B cell (primary cell): ENCODE measurements at regions not wholly inside any gene's neighbourhood (a gene's known extent, or its start where the extent isn't known, plus 50 kb on each side); places are given as distances from the start of the nearest gene placed in this dataset.

Source experiments
- ATAC-seq: fragments of 200-7000 bp; cut with Tn5 transposase; one replicate; pipeline ENCODE4 v1.10.0; 2021; ENCODE audit warnings: low read depth, mild to moderate bottlenecking, moderate number of reproducible peaks, moderate library complexity
- CTCF ChIA-PET: fragments of 350-600 bp; sonication (Branson Sonifier 250); formaldehyde crosslinking; loops from one replicate; lab custom pipeline; 2021; ENCODE audit warnings: antibody characterized with exemption, inconsistent platforms; lab: Charles Lee
- POLR2A ChIA-PET: fragments of 350-600 bp; sonication (Branson Sonifier 250); formaldehyde crosslinking; loops from one replicate; lab custom pipeline; 2021; ENCODE audit warnings: antibody characterized with exemption; lab: Charles Lee
- DNase-seq: peaks from one replicate; pipeline ENCODE4 v3.0.0; 2013
- H2AFZ ChIP-seq: 2 replicates; pipeline ENCODE4 v1.6.1; 2012; ENCODE audit warnings: mild to moderate bottlenecking, low read depth, low read length; ENCODE audit not compliant: insufficient read depth, poor library complexity, severe bottlenecking
- H3K27ac ChIP-seq, 2 donors: 1 replicate in 1 of 2; 2 replicates in 1 of 2; pipeline ENCODE4 v1.5.1; 2012 to 2013; ENCODE audit warnings: low read length in 2 of 2, mild to moderate bottlenecking in 2 of 2, moderate library complexity in 1 of 2
- H3K27me3 ChIP-seq, 4 experiments: fragments of 200-600 bp in 1 of 4; sonication (generic) in 1 of 4; replicated peaks in 1 of 4; 1 replicate in 2 of 4; 2 replicates in 2 of 4; pipeline versions ENCODE4 v1.6.1 to v1.7.0; 2013 to 2016; ENCODE audit warnings: low read length in 3 of 4, mild to moderate bottlenecking in 2 of 4, mixed read lengths in 1 of 4, moderate library complexity in 1 of 4; ENCODE audit not compliant: insufficient read depth in 4 of 4, control insufficient read depth in 3 of 4; ENCODE audit errors: control extremely low read depth in 1 of 4
- H3K36me3 ChIP-seq, 2 experiments: replicated peaks in 1 of 2; 1 replicate in 1 of 2; 2 replicates in 1 of 2; pipeline versions ENCODE4 v1.6.1 to v1.7.1; 2013; ENCODE audit warnings: low read length in 1 of 2; ENCODE audit not compliant: insufficient read depth in 2 of 2, control insufficient read depth in 1 of 2; ENCODE audit errors: control extremely low read depth in 1 of 2, extremely low read depth in 1 of 2
- H3K4me1 ChIP-seq, 2 donors: fragments of 200-600 bp in 1 of 2; sonication (generic) in 1 of 2; 1 replicate in 1 of 2; 2 replicates in 1 of 2; pipeline versions ENCODE4 v1.5.1 to v1.6.1; 2013 to 2017; ENCODE audit warnings: low read length in 2 of 2; ENCODE audit not compliant: control insufficient read depth in 2 of 2, insufficient read depth in 2 of 2
- H3K4me2 ChIP-seq: replicated peaks from 2 replicates; pipeline ENCODE3; 2012; ENCODE audit warnings: mild to moderate bottlenecking, low read depth, low read length; ENCODE audit not compliant: poor library complexity, severe bottlenecking
- H3K4me3 ChIP-seq, 5 experiments: fragments of 200-600 bp in 1 of 5; sonication (generic) in 1 of 5; 1 replicate in 3 of 5; 2 replicates in 2 of 5; pipeline versions ENCODE4 v1.5.1 to v1.7.0; 2011 to 2016; ENCODE audit warnings: low read length in 4 of 5, mild to moderate bottlenecking in 4 of 5, low read depth in 2 of 5, control low read depth in 1 of 5, moderate library complexity in 1 of 5; ENCODE audit not compliant: insufficient read depth in 1 of 5; ENCODE audit errors: control extremely low read depth in 1 of 5, extremely low read depth in 1 of 5
- H3K79me2 ChIP-seq: fragments of 200-600 bp; sonication (generic); one replicate; pipeline ENCODE4 v1.6.0; 2016; ENCODE audit warnings: low read length; ENCODE audit not compliant: control insufficient read depth, insufficient read depth
- H3K9ac ChIP-seq: fragments of 200-600 bp; sonication (generic); 2 replicates; pipeline ENCODE4 v1.6.1; 2017; ENCODE audit warnings: mild to moderate bottlenecking, low read length, moderate library complexity
- H3K9me3 ChIP-seq, 3 donors: one replicate each; pipeline versions ENCODE4 v1.6.1 to v1.7.1; 2013; ENCODE audit warnings: low read length in 2 of 3; ENCODE audit not compliant: control insufficient read depth in 2 of 3, insufficient read depth in 1 of 3; ENCODE audit errors: control extremely low read depth in 1 of 3
- H4K20me1 ChIP-seq: 2 replicates; pipeline ENCODE4 v1.6.0; 2012; ENCODE audit warnings: mild to moderate bottlenecking, low read length; ENCODE audit not compliant: insufficient read depth, control insufficient read depth, poor library complexity, severe bottlenecking
- H3K27ac Mint-ChIP-seq: one replicate; pipeline ENCODE4 v1.8.0; 2021; ENCODE audit warnings: mixed read lengths
- H3K27me3 Mint-ChIP-seq: one replicate; pipeline ENCODE4 v1.8.0; 2021; ENCODE audit warnings: mixed read lengths
- H3K4me1 Mint-ChIP-seq: one replicate; pipeline ENCODE4 v1.8.0; 2021; ENCODE audit warnings: mixed read lengths
- H3K4me3 Mint-ChIP-seq: one replicate; pipeline ENCODE4 v1.8.0; 2021; ENCODE audit warnings: mixed read lengths
- H3K9me3 Mint-ChIP-seq: one replicate; pipeline ENCODE4 v1.8.0; 2022; ENCODE audit warnings: mixed read lengths; ENCODE audit not compliant: insufficient read depth
- EZH2 ChIP-seq: IDR thresholded peaks from 2 replicates; pipeline ENCODE4 v1.6.1; 2012; ENCODE audit warnings: borderline replicate concordance, low read depth, mild to moderate bottlenecking, moderate library complexity, low read length; ENCODE audit not compliant: insufficient read depth, poor library complexity, severe bottlenecking
- intact Hi-C: fragments of 100-400 bp; cut with micrococcal nuclease; formaldehyde crosslinking; loops from one replicate; pipeline ENCODE4 v1.10.0; 2022
- TF ChIP-seq, protein P1 (sequence below): fragments of 200-600 bp; IDR thresholded peaks from one replicate; pipeline ENCODE4 v1.8.0; 2022; ENCODE audit warnings: antibody characterized with exemption, mild to moderate bottlenecking

DNA sequence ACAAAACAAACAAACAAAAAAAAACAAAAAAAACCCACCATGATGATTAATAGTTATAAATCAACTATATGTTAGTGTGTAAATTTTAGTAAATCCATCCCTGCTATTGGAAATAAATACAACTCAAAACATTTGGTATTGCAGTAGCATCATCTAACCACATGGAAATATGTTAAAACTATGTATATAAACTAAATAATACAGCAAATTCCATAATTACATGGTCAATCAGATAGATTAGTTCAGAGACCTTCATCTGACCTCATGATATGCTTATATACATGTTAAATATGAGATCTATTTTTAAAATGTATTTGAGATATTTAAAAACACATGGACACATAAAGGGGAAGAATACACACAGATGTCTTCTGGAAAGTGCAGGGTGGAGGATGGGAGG is 384.2 kb downstream of the TMX3 start:
- DNase-seq (no peak), ATAC-seq (no peak)
- TF ChIP-seq, protein P1, sequence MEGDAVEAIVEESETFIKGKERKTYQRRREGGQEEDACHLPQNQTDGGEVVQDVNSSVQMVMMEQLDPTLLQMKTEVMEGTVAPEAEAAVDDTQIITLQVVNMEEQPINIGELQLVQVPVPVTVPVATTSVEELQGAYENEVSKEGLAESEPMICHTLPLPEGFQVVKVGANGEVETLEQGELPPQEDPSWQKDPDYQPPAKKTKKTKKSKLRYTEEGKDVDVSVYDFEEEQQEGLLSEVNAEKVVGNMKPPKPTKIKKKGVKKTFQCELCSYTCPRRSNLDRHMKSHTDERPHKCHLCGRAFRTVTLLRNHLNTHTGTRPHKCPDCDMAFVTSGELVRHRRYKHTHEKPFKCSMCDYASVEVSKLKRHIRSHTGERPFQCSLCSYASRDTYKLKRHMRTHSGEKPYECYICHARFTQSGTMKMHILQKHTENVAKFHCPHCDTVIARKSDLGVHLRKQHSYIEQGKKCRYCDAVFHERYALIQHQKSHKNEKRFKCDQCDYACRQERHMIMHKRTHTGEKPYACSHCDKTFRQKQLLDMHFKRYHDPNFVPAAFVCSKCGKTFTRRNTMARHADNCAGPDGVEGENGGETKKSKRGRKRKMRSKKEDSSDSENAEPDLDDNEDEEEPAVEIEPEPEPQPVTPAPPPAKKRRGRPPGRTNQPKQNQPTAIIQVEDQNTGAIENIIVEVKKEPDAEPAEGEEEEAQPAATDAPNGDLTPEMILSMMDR, result no peak
- no peak overlapping the region for H3K27ac Mint-ChIP-seq
- H3K27me3 Mint-ChIP-seq, result no peaks in the 10 kb centered on the region
- Histone ChIP-seq H3K4me3 (no peak overlapping the region), H3K36me3 (no peaks in the 10 kb centered on the region), H3K27me3 (no peaks in the 10 kb centered on the region), H3K79me2 (no peaks in the 10 kb centered on the region), H3K27ac (no peak overlapping the region), H3K4me1 (no peaks in the 10 kb centered on the region), H4K20me1 (no peaks in the 10 kb centered on the region), H3K4me2 (no peak overlapping the region), H3K9me3 (no peaks in the 10 kb centered on the region), H2AFZ (no peak overlapping the region), H3K9ac (no peak overlapping the region)
- ChIA-PET POLR2A (no interaction called here), CTCF (no interaction called here)
- H3K9me3 Mint-ChIP-seq, result no peaks in the 10 kb centered on the region
- H3K4me3 Mint-ChIP-seq, result no peak overlapping the region
- intact Hi-C loops, result no loop called here
- no peaks in the 10 kb centered on the region for H3K4me1 Mint-ChIP-seq

- Mint-ChIP-seq H3K4me1 (no peaks in the 10 kb centered on the region), H3K4me3 (no peak overlapping the region), H3K9me3 (no peaks in the 10 kb centered on the region), H3K27me3 (no peaks in the 10 kb centered on the region), H3K27ac (no peak overlapping the region)
- ChIA-PET POLR2A (no interaction called here), CTCF (no interaction called here)
- H3K36me3 ChIP-seq, result no peaks in the 10 kb centered on the region
- DNase-seq (no peak), ATAC-seq (no peak)
- TF ChIP-seq, protein P1, result no peak
- no peak for TF ChIP-seq EZH2
- H3K79me2 ChIP-seq, result no peaks in the 10 kb centered on the region
- no peak overlapping the region for H2AFZ ChIP-seq
- H4K20me1 ChIP-seq, result no peaks in the 10 kb centered on the region
- no peak overlapping the region for H3K4me2 ChIP-seq
- intact Hi-C loops, result no loop called here
- no peaks in the 10 kb centered on the region for H3K4me1 ChIP-seq
- no peak overlapping the region for H3K9ac ChIP-seq
- H3K4me3 ChIP-seq, result no peak overlapping the region
- no peak overlapping the region for H3K27ac ChIP-seq
- H3K27me3 ChIP-seq, result no peaks in the 10 kb centered on the region
- no peaks in the 10 kb centered on the region for H3K9me3 ChIP-seq
Observed at GRCh38 chr18:68323921-68324320, 391.0 kb downstream of the TMX3 start.
